ENCODE measurements at regions not wholly inside any gene's neighbourhood (a gene's known extent, or its start where the extent isn't known, plus 50 kb on each side); places are given as distances from the start of the nearest gene placed in this dataset.

GRCh38 chr4:38413524-38414341 lies 250.3 kb upstream of the KLF3 start:
- Histone ChIP-seq H3K4me3 (replicated peaks in 1 of 3; ENCODE audit: insufficient read depth in 1 of 3, low read depth in 2 of 3, low read length in 3 of 3) (no peak overlapping the region), H3K9ac (ENCODE audit: insufficient read depth, low read depth, low read length) (no peak overlapping the region), H3K9me3 (ENCODE audit: low read length) (no peaks in the 10 kb centered on the region), H3K4me2 (ENCODE audit: low read depth, low read length) (peak overlapping the region; percentile 29), H4K20me1 (ENCODE audit: insufficient read depth, low read length) (no peaks in the 10 kb centered on the region), H2AFZ (ENCODE audit: low read length) (peak overlapping the region; percentile 61), H3K4me1 (ENCODE audit: insufficient read depth, low read length) (peaks cover 68% of the 10 kb centered on the region), H3K79me2 (ENCODE audit: insufficient read depth, low read length) (no peaks in the 10 kb centered on the region), H3K36me3 (replicated peaks in 1 of 2; ENCODE audit: control insufficient read depth in 1 of 2, insufficient read depth in 2 of 2, low read length in 2 of 2) (no peaks in the 10 kb centered on the region), H3K27me3 (ENCODE audit: control insufficient read depth in 1 of 2, insufficient read depth in 2 of 2, low read length in 2 of 2) (no peaks in the 10 kb centered on the region), H3K27ac (ENCODE audit: extremely low read length, insufficient read depth, low read length) (peak overlapping the region; percentile 43)
- BruUV-seq (replicated peaks) = no TSS peak
- intact Hi-C loops (cut with micrococcal nuclease; ENCODE audit: unreplicated experiment) (no loop called here), in situ Hi-C loops (cut with HindIII; ENCODE audit: extremely low pct_ligation_motif_present, low pct_unique_long_range_greater_than_20kb) (no loop called here)
- DNase-seq (ENCODE audit: low spot score) = peak; percentile 58
- ChIA-PET CTCF (ENCODE audit: low intra/inter-chr PET ratio, low total read pairs) (no interaction called here), POLR2A (no interaction called here)
- WGBS (ENCODE audit: low lambda C conversion rate) = 92% methylated on average over 2 of the region's 2 CpGs
- peak; percentile 65 for ATAC-seq
- no peak for FAIRE-seq
- no peak for TF ChIP-seq CENPBD1 (CRISPR knock-in tag; IDR thresholded peaks at IDR 0.05; ENCODE audit: borderline replicate concordance, low read depth)
- TF ChIP-seq MEF2D (CRISPR knock-in tag; IDR thresholded peaks at IDR 0.05) = peak; percentile 54; the same call in 1 of the 2 replicates
- TF ChIP-seq TEAD3 (CRISPR knock-in tag; optimal IDR thresholded peaks at IDR 0.05; ENCODE audit: borderline replicate concordance) = peak; percentile 1
- TF ChIP-seq AHDC1 (CRISPR knock-in tag; IDR thresholded peaks at IDR 0.05; ENCODE audit: borderline replicate concordance) = 0 out of 2 replicates have a peak, but pooled peaks have one; percentile 33
- TF ChIP-seq CREB1 (IDR thresholded peaks at IDR 0.05) = no peak
- peak; percentile 42; the same call in 1 of the 2 replicates for TF ChIP-seq CREB1 (CRISPR knock-in tag; IDR thresholded peaks at IDR 0.05)
- TF ChIP-seq HOMEZ (CRISPR knock-in tag; IDR thresholded peaks at IDR 0.05; ENCODE audit: low read depth) = peak; percentile 38; the same call in 1 of the 2 replicates
- TF ChIP-seq, protein P1, sequence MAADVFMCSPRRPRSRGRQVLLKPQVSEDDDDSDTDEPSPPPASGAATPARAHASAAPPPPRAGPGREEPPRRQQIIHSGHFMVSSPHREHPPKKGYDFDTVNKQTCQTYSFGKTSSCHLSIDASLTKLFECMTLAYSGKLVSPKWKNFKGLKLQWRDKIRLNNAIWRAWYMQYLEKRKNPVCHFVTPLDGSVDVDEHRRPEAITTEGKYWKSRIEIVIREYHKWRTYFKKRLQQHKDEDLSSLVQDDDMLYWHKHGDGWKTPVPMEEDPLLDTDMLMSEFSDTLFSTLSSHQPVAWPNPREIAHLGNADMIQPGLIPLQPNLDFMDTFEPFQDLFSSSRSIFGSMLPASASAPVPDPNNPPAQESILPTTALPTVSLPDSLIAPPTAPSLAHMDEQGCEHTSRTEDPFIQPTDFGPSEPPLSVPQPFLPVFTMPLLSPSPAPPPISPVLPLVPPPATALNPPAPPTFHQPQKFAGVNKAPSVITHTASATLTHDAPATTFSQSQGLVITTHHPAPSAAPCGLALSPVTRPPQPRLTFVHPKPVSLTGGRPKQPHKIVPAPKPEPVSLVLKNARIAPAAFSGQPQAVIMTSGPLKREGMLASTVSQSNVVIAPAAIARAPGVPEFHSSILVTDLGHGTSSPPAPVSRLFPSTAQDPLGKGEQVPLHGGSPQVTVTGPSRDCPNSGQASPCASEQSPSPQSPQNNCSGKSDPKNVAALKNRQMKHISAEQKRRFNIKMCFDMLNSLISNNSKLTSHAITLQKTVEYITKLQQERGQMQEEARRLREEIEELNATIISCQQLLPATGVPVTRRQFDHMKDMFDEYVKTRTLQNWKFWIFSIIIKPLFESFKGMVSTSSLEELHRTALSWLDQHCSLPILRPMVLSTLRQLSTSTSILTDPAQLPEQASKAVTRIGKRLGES (CRISPR knock-in tag; IDR thresholded peaks at IDR 0.05; ENCODE audit: borderline replicate concordance) = no peak
- TF ChIP-seq, protein P2, sequence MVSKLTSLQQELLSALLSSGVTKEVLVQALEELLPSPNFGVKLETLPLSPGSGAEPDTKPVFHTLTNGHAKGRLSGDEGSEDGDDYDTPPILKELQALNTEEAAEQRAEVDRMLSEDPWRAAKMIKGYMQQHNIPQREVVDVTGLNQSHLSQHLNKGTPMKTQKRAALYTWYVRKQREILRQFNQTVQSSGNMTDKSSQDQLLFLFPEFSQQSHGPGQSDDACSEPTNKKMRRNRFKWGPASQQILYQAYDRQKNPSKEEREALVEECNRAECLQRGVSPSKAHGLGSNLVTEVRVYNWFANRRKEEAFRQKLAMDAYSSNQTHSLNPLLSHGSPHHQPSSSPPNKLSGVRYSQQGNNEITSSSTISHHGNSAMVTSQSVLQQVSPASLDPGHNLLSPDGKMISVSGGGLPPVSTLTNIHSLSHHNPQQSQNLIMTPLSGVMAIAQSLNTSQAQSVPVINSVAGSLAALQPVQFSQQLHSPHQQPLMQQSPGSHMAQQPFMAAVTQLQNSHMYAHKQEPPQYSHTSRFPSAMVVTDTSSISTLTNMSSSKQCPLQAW (CRISPR knock-in tag; IDR thresholded peaks at IDR 0.05) = no peak
- TF ChIP-seq ASH2L (IDR thresholded peaks at IDR 0.05; ENCODE audit: insufficient read length, low read depth, low read length) = peak; percentile 51
